Esophagus squamous epithelium (tissue), 4 donors: ENCODE measurements at regions not wholly inside any gene's neighbourhood (a gene's known extent, or its start where the extent isn't known, plus 50 kb on each side); places are given as distances from the start of the nearest gene placed in this dataset.

ENCODE experiments used
- POLR2A ChIP-seq, 4 donors: fragments of 450-650 bp; IDR thresholded peaks; one replicate each; pipeline ENCODE4 v1.6.1; 2017; ENCODE audit warnings: antibody characterized with exemption in 4 of 4, mild to moderate bottlenecking in 4 of 4, moderate library complexity in 3 of 4
- TF ChIP-seq, protein P1 (sequence below), 6 experiments: fragments of 450-650 bp in 4 of 6; fragments of 200-600 bp in 2 of 6; sonication (generic) in 2 of 6; IDR thresholded peaks; one replicate each; pipeline ENCODE4 v1.5.1; 2016 to 2019; ENCODE audit warnings: antibody characterized with exemption in 6 of 6, mild to moderate bottlenecking in 4 of 6, moderate library complexity in 4 of 6

DNA sequence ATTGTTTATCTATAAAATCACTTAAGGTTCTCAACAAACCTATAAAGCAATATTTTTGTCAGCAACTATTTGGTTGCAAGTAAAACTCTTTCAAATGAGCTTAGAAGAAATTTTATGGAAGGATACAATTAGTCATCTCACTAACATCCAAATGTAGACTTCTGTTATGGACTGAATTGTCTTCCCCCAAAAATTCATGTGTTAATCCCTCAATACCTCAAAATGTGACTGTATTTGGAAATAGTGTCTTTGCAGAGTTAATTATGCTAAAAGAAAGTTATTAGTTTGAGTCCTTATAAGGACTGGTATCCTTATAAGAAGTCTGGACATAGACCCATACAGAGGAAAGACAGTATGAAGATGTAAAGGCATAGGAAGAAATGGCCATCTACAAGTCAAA lies 357.8 kb upstream of the PRMT6 start:
- TF ChIP-seq, protein P1, sequence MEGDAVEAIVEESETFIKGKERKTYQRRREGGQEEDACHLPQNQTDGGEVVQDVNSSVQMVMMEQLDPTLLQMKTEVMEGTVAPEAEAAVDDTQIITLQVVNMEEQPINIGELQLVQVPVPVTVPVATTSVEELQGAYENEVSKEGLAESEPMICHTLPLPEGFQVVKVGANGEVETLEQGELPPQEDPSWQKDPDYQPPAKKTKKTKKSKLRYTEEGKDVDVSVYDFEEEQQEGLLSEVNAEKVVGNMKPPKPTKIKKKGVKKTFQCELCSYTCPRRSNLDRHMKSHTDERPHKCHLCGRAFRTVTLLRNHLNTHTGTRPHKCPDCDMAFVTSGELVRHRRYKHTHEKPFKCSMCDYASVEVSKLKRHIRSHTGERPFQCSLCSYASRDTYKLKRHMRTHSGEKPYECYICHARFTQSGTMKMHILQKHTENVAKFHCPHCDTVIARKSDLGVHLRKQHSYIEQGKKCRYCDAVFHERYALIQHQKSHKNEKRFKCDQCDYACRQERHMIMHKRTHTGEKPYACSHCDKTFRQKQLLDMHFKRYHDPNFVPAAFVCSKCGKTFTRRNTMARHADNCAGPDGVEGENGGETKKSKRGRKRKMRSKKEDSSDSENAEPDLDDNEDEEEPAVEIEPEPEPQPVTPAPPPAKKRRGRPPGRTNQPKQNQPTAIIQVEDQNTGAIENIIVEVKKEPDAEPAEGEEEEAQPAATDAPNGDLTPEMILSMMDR (IDR thresholded peaks at IDR 0.05) = no peak
- TF ChIP-seq POLR2A (IDR thresholded peaks at IDR 0.05) = no peak
